ENCODE measurements at regions not wholly inside any gene's neighbourhood (a gene's known extent, or its start where the extent isn't known, plus 50 kb on each side); places are given as distances from the start of the nearest gene placed in this dataset.

DNA sequence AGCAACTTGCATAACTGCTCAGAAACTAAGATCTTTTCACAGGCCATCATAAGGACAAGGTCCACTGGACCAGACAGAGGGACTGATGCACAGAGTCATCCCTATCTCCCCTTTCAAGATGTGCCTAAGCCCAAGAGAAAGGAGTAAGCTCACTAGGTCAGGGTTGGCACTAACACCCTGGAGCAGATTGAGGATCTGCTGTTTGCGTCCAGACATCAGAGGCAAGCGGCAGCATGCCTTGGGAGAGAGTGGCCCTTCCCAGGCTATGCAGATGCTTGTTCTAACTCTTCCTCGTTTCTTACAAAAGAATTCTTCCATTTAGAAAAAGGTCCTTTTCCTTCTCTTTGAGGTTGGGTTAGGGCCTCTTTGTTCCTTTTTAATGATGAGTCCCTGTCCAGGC lies 187.2 kb downstream of the KCNA5 start:
- Histone ChIP-seq H3K27me3 (ENCODE audit: control insufficient read depth, insufficient read depth, low read length) (no peaks in the 10 kb centered on the region), H3K4me3 (ENCODE audit: low read depth, low read length) (no peak overlapping the region), H3K36me3 (ENCODE audit: control insufficient read depth, insufficient read depth, low read length) (no peaks in the 10 kb centered on the region), H3K4me1 (ENCODE audit: control insufficient read depth, insufficient read depth, low read length) (no peaks in the 10 kb centered on the region), H3K27ac (ENCODE audit: low read depth, low read length) (no peak overlapping the region), H3K9me3 (ENCODE audit: control insufficient read depth, insufficient read depth, low read length) (no peaks in the 10 kb centered on the region)
- no peak for DNase-seq (ENCODE audit: low read depth in 4 of 6, low spot score in 6 of 6)
- WGBS (ENCODE audit: insufficient coverage) = 100% methylated on average over 1 of the region's 3 CpGs

- no peak for DNase-seq (ENCODE audit: low read depth in 4 of 6, low spot score in 6 of 6)
- no CpG with 5 or more reads among the region's 3 CpGs for WGBS (ENCODE audit: insufficient coverage)
- Histone ChIP-seq H3K27ac (ENCODE audit: low read depth, low read length) (no peak overlapping the region), H3K4me1 (ENCODE audit: control insufficient read depth, insufficient read depth, low read length) (no peaks in the 10 kb centered on the region), H3K36me3 (ENCODE audit: control insufficient read depth, insufficient read depth, low read length) (no peaks in the 10 kb centered on the region), H3K9me3 (ENCODE audit: control insufficient read depth, insufficient read depth, low read length) (no peaks in the 10 kb centered on the region), H3K27me3 (ENCODE audit: control insufficient read depth, insufficient read depth, low read length) (no peaks in the 10 kb centered on the region), H3K4me3 (ENCODE audit: low read depth, low read length) (no peak overlapping the region)
Observed at GRCh38 chr12:5232291-5232690, 188.6 kb downstream of the KCNA5 start.

DNA sequence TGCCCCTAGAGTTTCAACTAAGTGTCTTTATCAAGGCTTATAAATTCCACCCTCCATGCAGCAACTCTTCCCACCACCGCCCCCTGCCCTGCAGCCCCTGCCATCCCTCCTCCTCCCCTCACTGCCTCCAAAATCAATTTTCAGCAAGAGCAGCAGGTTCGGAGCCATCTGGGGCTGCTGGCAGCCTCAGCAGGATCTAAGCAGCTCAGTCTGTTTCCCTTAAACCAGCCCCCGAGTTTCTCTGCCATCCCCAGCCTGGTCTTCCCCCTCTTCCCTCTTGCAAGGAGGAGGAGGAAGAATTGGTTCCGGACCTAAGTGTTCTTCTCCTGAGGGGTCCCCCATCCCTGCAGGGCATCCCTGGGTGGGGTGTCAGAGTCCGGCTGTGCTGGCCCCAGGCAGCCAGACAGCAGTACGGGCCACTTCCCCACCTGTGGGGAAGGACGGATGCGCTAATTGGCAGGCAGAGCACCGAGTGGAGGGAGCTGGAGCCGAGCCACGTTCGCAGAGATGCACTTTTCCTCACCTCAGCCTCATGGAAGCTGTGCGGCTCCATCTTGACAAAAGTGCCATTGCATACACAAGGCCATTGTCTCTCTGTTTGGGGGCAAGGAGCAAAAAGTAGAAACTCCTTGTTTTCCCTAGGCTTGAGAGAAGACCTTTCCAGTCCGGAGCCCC lies 189.3 kb downstream of the KCNA5 start:
- peak in 2 of 6 donors; percentile 43 to 88 for DNase-seq (ENCODE audit: low read depth in 4 of 6, low spot score in 6 of 6)
- WGBS (ENCODE audit: insufficient coverage) = 46% methylated on average over 6 of the region's 14 CpGs
- no peak overlapping the region for H3K27ac ChIP-seq (ENCODE audit: low read depth, low read length)

DNA sequence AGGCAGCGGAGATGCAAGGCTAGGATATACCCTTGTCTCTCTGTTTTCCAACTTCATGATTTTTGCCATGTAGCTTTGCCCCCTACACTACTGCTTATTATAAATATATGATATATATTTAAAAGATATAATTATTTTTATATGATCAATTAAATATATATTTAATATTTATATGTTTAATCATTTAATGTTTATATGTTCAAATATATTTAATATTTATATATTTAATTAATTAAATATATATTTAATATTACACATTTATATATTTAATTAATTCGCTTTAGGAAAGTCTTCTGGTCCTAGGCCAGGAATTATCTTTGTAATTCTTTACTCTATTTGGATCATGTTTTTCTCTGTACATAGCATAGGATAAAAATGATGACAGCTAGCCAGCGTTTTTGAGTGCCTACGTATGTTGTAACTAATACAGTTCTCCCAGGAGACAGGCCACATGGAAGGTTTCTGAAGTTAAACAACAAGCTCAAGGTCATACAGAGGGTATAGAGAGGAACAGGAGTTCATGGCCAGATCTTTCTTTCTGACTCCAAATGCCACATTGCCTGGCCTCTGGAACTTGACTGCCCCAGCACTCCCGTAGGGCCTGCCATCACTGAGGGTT lies 192.5 kb downstream of the KCNA5 start:
- no peak for DNase-seq (ENCODE audit: low read depth in 4 of 6, low spot score in 6 of 6)
- Histone ChIP-seq H3K27me3 (ENCODE audit: control insufficient read depth, insufficient read depth, low read length) (no peaks in the 10 kb centered on the region), H3K27ac (ENCODE audit: low read depth, low read length) (no peak overlapping the region), H3K9me3 (ENCODE audit: control insufficient read depth, insufficient read depth, low read length) (no peaks in the 10 kb centered on the region), H3K36me3 (ENCODE audit: control insufficient read depth, insufficient read depth, low read length) (no peaks in the 10 kb centered on the region), H3K4me1 (ENCODE audit: control insufficient read depth, insufficient read depth, low read length) (no peaks in the 10 kb centered on the region), H3K4me3 (ENCODE audit: low read depth, low read length) (no peak overlapping the region)
- 95% methylated on average over 2 of the region's 5 CpGs for WGBS (ENCODE audit: insufficient coverage)

More for the DNA sequence above, 189.3 kb downstream of the KCNA5 start:
- Histone ChIP-seq H3K36me3 (ENCODE audit: control insufficient read depth, insufficient read depth, low read length) (no peaks in the 10 kb centered on the region), H3K4me1 (ENCODE audit: control insufficient read depth, insufficient read depth, low read length) (no peaks in the 10 kb centered on the region), H3K27me3 (ENCODE audit: control insufficient read depth, insufficient read depth, low read length) (no peaks in the 10 kb centered on the region), H3K4me3 (ENCODE audit: low read depth, low read length) (no peak overlapping the region), H3K9me3 (ENCODE audit: control insufficient read depth, insufficient read depth, low read length) (no peaks in the 10 kb centered on the region)

GRCh38 chr12:5242440-5242839 lies 189.5 kb upstream of the NTF3 start:
- Histone ChIP-seq H3K9me3 (ENCODE audit: control insufficient read depth, insufficient read depth, low read length) (no peaks in the 10 kb centered on the region), H3K27ac (ENCODE audit: low read depth, low read length) (no peak overlapping the region), H3K4me1 (ENCODE audit: control insufficient read depth, insufficient read depth, low read length) (peaks cover 5% of the 10 kb centered on the region), H3K27me3 (ENCODE audit: control insufficient read depth, insufficient read depth, low read length) (no peaks in the 10 kb centered on the region), H3K36me3 (ENCODE audit: control insufficient read depth, insufficient read depth, low read length) (no peaks in the 10 kb centered on the region), H3K4me3 (ENCODE audit: low read depth, low read length) (no peak overlapping the region)
- no peak for DNase-seq (ENCODE audit: low read depth in 4 of 6, low spot score in 6 of 6)
- WGBS (ENCODE audit: insufficient coverage) = 89% methylated on average over 7 of the region's 7 CpGs

DNA sequence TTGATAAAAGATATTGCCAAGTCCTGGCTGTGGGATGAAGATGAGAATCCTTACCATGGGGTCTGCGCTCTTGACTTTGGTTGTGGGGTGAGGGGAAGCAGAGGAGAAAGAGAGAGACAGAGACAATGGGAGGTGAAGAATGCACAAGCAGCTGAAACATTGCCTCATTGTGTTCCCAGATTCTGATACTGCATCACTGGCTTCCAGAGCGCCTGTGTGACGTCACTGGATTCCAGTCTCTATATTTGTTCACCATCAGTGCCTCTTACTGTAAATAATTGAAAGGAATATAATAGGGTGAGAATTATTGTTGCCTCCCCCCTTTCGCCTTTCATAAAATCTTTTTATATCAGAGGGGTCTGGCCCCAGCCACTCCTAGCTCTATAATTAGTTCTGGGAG lies 188.9 kb upstream of the NTF3 start:
- Histone ChIP-seq H3K9me3 (ENCODE audit: control insufficient read depth, insufficient read depth, low read length) (no peaks in the 10 kb centered on the region), H3K4me1 (ENCODE audit: control insufficient read depth, insufficient read depth, low read length) (peaks cover 5% of the 10 kb centered on the region), H3K36me3 (ENCODE audit: control insufficient read depth, insufficient read depth, low read length) (no peaks in the 10 kb centered on the region), H3K27ac (ENCODE audit: low read depth, low read length) (no peak overlapping the region), H3K27me3 (ENCODE audit: control insufficient read depth, insufficient read depth, low read length) (no peaks in the 10 kb centered on the region), H3K4me3 (ENCODE audit: low read depth, low read length) (no peak overlapping the region)
- no peak for DNase-seq (ENCODE audit: low read depth in 4 of 6, low spot score in 6 of 6)
- 80% methylated on average over 1 of the region's 4 CpGs for WGBS (ENCODE audit: insufficient coverage)

- Histone ChIP-seq H3K9me3 (ENCODE audit: control insufficient read depth, insufficient read depth, low read length) (no peaks in the 10 kb centered on the region), H3K27ac (ENCODE audit: low read depth, low read length) (no peak overlapping the region), H3K4me3 (ENCODE audit: low read depth, low read length) (no peak overlapping the region), H3K36me3 (ENCODE audit: control insufficient read depth, insufficient read depth, low read length) (no peaks in the 10 kb centered on the region), H3K27me3 (ENCODE audit: control insufficient read depth, insufficient read depth, low read length) (no peaks in the 10 kb centered on the region), H3K4me1 (ENCODE audit: control insufficient read depth, insufficient read depth, low read length) (peaks cover 5% of the 10 kb centered on the region)
- WGBS (ENCODE audit: insufficient coverage) = 0% methylated on average over 1 of the region's 5 CpGs
- no peak for DNase-seq (ENCODE audit: low read depth in 4 of 6, low spot score in 6 of 6)
Observed at GRCh38 chr12:5244513-5244972, 187.4 kb upstream of the NTF3 start.

GRCh38 chr12:5246196-5246595 lies 185.7 kb upstream of the NTF3 start:
- no peaks in the 10 kb centered on the region for H3K9me3 ChIP-seq (ENCODE audit: control insufficient read depth, insufficient read depth, low read length)
- H3K27me3 ChIP-seq (ENCODE audit: control insufficient read depth, insufficient read depth, low read length) = no peaks in the 10 kb centered on the region
- H3K4me1 ChIP-seq (ENCODE audit: control insufficient read depth, insufficient read depth, low read length) = peaks cover 5% of the 10 kb centered on the region
- H3K27ac ChIP-seq (ENCODE audit: low read depth, low read length) = no peak overlapping the region
- WGBS (ENCODE audit: insufficient coverage) = 60% methylated on average over 2 of the region's 3 CpGs
- H3K4me3 ChIP-seq (ENCODE audit: low read depth, low read length) = no peak overlapping the region
- H3K36me3 ChIP-seq (ENCODE audit: control insufficient read depth, insufficient read depth, low read length) = no peaks in the 10 kb centered on the region
- no peak for DNase-seq (ENCODE audit: low read depth in 4 of 6, low spot score in 6 of 6)

DNA sequence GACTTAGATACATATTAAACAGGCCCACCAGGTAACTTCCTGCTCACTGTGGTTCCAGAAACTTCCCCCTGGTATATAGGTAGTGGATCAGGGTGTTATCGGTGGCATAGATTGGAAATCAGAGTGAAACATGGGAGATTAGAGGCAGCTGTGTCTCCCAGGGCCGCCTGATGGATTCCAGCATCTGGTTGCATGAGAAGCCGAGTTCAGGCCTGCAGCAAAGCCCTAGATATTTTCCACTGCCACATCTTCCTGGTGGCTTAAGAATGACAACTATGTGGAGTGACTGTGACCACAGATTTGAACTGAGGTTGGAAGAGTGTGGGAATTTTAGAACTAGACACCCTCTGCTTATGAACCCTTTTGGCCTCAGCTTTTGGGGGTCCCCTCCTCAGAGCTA lies 184.8 kb upstream of the NTF3 start:
- peaks cover 5% of the 10 kb centered on the region for H3K4me1 ChIP-seq (ENCODE audit: control insufficient read depth, insufficient read depth, low read length)
- no peak overlapping the region for H3K4me3 ChIP-seq (ENCODE audit: low read depth, low read length)
- H3K27ac ChIP-seq (ENCODE audit: low read depth, low read length) = no peak overlapping the region
- no peaks in the 10 kb centered on the region for H3K36me3 ChIP-seq (ENCODE audit: control insufficient read depth, insufficient read depth, low read length)
- no CpG with 5 or more reads among the region's 3 CpGs for WGBS (ENCODE audit: insufficient coverage)
- H3K27me3 ChIP-seq (ENCODE audit: control insufficient read depth, insufficient read depth, low read length) = no peaks in the 10 kb centered on the region
- no peak for DNase-seq (ENCODE audit: low read depth in 4 of 6, low spot score in 6 of 6)
- no peaks in the 10 kb centered on the region for H3K9me3 ChIP-seq (ENCODE audit: control insufficient read depth, insufficient read depth, low read length)

GRCh38 chr12:5248230-5248629 lies 183.7 kb upstream of the NTF3 start:
- no CpG with 5 or more reads among the region's 3 CpGs for WGBS (ENCODE audit: insufficient coverage)
- Histone ChIP-seq H3K27ac (ENCODE audit: low read depth, low read length) (no peak overlapping the region), H3K4me1 (ENCODE audit: control insufficient read depth, insufficient read depth, low read length) (peaks cover 5% of the 10 kb centered on the region), H3K36me3 (ENCODE audit: control insufficient read depth, insufficient read depth, low read length) (no peaks in the 10 kb centered on the region), H3K27me3 (ENCODE audit: control insufficient read depth, insufficient read depth, low read length) (no peaks in the 10 kb centered on the region), H3K9me3 (ENCODE audit: control insufficient read depth, insufficient read depth, low read length) (no peaks in the 10 kb centered on the region), H3K4me3 (ENCODE audit: low read depth, low read length) (no peak overlapping the region)
- DNase-seq (ENCODE audit: low read depth in 4 of 6, low spot score in 6 of 6) = no peak
